Panc1 (cell line): ENCODE measurements at regions not wholly inside any gene's neighbourhood (a gene's known extent, or its start where the extent isn't known, plus 50 kb on each side); places are given as distances from the start of the nearest gene placed in this dataset.

Experiments
- POLR2AphosphoS5 ChIP-seq: IDR thresholded peaks from 2 replicates; pipeline ENCODE4 v1.6.1; 2012; ENCODE audit warnings: mild to moderate bottlenecking, low read depth, low read length, moderate library complexity
- SIN3A ChIP-seq: IDR thresholded peaks from 2 replicates; pipeline ENCODE4 v1.6.1; 2012; ENCODE audit warnings: low read depth, mild to moderate bottlenecking, low read length, moderate library complexity, borderline replicate concordance; ENCODE audit not compliant: insufficient read depth
- TF ChIP-seq, protein P1 (sequence below): fragments of 450-650 bp; IDR thresholded peaks from 2 replicates; pipeline ENCODE4 v1.5.1; 2017; ENCODE audit warnings: mild to moderate bottlenecking
- TF ChIP-seq, protein P2 (sequence below), 2 experiments: IDR thresholded peaks; 2 replicates each; pipeline ENCODE4 v1.6.1; 2011 to 2012; ENCODE audit warnings: low read depth in 2 of 2, control low read depth in 1 of 2, low read length in 1 of 2, mild to moderate bottlenecking in 1 of 2, moderate library complexity in 1 of 2; ENCODE audit not compliant: insufficient read depth in 1 of 2

DNA sequence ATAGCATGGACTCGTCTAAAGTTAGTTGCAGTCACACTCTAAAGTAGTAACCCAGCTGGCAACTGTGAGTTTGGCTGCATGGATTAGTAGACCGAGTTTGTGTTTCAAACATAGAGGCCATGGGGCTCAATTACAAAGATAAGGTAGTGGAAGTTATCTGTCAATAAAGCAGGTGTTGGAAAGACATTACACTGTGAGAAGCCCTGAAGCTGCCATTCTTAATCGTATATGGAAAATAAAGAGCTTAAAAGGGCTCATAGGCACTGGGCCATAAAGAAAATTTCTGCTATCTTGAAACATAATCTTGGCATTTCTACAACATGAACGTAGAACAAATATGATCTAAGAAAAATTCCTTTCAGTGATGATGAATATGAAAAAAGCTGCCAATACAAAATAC, 837.7 kb downstream of the REEP3 start:
- TF ChIP-seq, protein P1, sequence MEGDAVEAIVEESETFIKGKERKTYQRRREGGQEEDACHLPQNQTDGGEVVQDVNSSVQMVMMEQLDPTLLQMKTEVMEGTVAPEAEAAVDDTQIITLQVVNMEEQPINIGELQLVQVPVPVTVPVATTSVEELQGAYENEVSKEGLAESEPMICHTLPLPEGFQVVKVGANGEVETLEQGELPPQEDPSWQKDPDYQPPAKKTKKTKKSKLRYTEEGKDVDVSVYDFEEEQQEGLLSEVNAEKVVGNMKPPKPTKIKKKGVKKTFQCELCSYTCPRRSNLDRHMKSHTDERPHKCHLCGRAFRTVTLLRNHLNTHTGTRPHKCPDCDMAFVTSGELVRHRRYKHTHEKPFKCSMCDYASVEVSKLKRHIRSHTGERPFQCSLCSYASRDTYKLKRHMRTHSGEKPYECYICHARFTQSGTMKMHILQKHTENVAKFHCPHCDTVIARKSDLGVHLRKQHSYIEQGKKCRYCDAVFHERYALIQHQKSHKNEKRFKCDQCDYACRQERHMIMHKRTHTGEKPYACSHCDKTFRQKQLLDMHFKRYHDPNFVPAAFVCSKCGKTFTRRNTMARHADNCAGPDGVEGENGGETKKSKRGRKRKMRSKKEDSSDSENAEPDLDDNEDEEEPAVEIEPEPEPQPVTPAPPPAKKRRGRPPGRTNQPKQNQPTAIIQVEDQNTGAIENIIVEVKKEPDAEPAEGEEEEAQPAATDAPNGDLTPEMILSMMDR, result no peak
- TF ChIP-seq, protein P2, sequence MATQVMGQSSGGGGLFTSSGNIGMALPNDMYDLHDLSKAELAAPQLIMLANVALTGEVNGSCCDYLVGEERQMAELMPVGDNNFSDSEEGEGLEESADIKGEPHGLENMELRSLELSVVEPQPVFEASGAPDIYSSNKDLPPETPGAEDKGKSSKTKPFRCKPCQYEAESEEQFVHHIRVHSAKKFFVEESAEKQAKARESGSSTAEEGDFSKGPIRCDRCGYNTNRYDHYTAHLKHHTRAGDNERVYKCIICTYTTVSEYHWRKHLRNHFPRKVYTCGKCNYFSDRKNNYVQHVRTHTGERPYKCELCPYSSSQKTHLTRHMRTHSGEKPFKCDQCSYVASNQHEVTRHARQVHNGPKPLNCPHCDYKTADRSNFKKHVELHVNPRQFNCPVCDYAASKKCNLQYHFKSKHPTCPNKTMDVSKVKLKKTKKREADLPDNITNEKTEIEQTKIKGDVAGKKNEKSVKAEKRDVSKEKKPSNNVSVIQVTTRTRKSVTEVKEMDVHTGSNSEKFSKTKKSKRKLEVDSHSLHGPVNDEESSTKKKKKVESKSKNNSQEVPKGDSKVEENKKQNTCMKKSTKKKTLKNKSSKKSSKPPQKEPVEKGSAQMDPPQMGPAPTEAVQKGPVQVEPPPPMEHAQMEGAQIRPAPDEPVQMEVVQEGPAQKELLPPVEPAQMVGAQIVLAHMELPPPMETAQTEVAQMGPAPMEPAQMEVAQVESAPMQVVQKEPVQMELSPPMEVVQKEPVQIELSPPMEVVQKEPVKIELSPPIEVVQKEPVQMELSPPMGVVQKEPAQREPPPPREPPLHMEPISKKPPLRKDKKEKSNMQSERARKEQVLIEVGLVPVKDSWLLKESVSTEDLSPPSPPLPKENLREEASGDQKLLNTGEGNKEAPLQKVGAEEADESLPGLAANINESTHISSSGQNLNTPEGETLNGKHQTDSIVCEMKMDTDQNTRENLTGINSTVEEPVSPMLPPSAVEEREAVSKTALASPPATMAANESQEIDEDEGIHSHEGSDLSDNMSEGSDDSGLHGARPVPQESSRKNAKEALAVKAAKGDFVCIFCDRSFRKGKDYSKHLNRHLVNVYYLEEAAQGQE (IDR thresholded peaks at IDR 0.05; ENCODE audit: insufficient read depth in 1 of 2, low read depth in 2 of 2, low read length in 1 of 2), result no peak
- TF ChIP-seq SIN3A (no peak), POLR2AphosphoS5 (no peak)
